NAMALWA (cell line): ENCODE measurements at regions not wholly inside any gene's neighbourhood (a gene's known extent, or its start where the extent isn't known, plus 50 kb on each side); places are given as distances from the start of the nearest gene placed in this dataset.
"Not testable (repeated sequence)": the region's sequence is repeated elsewhere in the genome, so short reads cannot be mapped to it uniquely, and the experiment has no call there.

Experiments
- DNase-seq: peaks from one replicate; pipeline ENCODE4 v3.0.0-alpha.2; 2015; ENCODE audit warnings: low spot score

DNA sequence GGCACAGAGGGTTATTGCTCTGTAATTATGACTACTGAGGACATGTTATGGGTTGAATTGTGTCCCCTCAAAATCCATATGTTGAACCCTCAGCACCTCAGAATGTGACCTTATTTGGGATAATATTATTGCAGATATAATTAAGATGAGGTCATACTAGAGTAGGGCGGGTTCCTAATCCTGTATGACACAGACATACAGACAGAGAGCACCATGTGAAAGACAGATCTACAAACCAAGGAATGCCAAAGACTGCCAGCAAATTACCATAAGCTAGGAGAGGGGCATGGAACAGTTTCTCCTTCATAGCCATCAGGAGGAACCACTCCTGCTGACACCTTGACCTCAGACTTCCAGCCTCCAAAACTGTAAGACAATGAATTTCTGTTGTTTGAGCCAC lies 115.2 kb upstream of the OTUD4 start:
- DNase-seq: no peak

DNA sequence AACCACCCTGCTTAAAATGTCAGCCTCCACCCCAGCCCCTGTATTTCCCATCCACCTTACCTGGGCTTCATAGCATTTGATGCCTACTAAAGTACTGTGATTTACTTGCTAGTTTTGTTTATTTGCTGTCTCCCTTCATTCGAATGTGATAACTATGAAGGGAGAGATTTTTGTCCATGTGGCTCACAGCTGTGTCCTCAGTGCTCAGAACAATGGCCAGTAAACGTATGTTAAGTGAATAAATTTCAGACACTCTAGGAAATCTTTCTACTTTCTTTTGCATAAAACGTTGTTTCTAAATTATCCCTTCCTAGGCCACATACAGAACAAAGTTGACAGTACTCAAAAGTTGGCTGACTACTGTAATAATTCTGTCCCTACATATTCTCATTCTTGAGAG lies 114.7 kb upstream of the OTUD4 start:
- DNase-seq: no peak

DNA sequence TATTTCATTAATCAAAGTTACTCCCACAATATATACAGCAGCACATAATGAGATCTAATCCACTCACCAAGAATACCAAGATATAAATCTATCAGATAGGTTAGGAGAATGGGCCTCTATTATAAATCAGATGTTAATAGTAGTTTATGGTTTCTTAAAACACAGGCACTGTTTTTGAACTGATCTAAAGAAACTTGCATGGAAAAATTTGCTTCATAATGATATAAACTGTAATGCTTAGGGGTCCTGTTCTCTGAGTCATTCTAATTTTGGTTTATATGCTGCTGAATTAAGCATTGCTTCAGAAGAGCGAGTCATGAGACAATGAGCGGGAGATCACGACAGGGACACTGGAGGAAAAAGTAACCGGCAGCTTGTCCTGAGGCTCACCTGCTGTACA lies 113.3 kb upstream of the OTUD4 start:
- DNase-seq: no peak

DNA sequence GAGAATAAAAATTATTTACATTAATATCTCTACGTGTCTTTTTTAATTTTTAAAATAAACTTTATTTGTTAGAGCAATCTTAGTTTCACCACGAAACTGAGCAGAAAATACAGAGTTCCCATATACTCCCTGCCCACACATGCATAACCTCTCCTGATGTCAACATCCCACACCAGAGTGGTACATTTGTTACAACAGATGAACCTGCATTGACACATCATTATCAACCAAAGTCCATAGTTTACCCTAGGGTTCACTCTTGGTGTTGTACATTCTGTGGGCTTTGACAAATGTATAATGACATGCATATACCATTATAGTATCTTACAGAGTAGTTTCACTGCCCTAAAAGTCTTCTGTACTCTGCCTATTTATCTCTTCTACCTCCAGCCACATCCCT lies 110.6 kb upstream of the OTUD4 start:
- DNase-seq: no peak

DNA sequence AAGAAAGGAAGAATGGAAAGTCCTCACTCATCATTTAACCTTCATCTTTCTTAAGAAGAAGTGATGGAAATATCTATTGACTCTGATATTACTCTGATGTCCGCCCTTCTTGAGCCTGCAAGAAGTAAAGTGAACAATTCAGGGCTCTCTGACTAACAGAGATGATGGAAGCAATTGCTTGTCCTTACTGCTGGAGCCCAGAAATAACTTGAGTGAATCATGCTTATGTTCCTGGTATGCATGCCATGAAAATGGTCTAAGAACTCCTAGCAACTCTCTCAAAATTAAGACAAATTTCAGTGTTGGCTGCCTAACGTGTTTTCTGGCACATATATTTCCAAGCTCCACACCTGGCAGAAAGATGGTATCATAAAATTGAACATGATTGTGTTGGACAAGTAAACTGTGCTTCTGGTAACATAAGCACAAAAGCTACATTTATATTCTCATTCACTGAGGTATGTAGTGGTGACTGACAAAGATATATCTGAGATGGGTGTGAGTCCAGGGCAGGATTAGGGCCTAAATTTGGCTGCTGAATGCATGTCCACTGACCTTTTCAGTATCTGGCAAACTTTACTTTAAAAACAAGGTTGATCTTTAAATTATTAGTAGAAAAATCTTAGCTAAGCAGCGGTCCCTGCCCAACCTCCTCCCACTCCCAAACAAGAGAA lies 109.2 kb upstream of the OTUD4 start:
- no peak for DNase-seq

DNA sequence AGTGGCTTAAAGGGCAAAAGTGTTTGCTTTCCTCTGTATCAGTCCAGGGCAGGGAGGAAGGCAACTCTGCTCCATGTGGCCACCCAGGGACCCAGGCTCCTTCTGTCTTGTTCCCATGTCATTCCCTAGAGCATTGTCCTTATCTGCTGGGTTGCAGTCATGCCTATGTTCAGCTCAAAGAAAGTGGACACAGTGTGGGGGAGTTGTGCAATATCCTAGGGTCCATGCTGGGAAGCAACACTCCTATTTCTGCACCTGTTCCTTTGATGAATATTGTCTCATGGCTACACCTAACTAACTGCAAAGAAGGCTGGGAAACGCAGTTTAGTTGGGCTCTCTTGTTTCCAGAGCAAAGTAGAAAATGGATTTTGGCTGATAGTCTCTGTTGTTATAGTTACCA lies 107.0 kb upstream of the OTUD4 start:
- DNase-seq: no peak

DNA sequence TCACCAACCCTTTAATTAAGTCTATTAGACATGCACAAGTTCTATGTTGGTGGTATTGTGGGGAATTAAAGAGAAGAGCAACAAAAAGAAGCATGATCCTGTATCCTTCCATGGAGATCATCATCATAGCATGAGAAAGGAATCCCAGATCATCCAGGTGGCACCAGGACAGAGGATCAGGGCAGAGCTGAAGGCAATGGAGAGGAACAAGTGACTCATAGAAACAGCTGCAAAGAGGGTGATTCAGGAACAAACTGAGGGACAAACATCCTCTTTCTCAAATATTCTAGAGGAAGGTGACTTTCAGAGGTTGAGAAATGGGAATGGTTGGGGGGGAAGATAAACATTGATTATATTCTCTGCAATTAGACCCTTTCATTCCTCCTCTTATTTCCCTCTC lies 105.5 kb upstream of the OTUD4 start:
- DNase-seq: no peak

DNA sequence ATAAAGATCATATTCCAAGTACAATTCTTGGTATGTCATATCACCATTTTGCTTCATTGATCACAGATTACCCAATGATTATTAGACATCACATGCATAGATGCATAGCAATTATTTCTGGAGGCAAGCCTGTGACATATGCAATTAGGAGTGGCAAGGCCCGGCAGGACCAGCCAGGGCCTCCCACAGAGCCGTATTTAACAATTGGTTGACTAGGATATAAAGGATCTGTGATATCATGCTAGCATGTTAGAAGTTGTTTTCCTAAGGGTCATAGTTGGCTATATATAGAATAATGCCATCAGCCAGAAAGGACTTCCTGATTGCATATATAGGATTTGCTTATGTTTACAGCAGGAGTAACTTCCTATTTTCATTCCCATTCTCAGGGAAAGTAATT lies 103.5 kb upstream of the OTUD4 start:
- DNase-seq: no peak

DNA sequence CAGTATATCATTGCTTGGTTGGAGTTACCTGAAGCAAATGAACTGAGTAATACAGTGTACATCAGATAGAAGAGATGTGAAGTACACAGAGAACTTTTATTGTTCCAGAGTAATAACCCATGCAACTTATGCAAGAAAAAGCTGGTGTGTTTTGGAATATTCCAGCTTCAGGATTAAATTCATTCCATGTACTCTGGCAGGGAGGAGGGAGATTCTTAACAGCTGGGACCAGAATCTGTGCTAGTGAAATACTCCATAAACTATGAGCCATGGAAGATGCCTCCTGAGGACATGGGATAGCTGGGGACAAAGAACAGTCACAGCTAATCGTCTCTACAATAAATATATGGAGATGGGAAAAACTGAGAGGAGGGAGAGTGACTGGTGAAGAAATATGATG lies 101.6 kb upstream of the OTUD4 start:
- DNase-seq: no peak

DNA sequence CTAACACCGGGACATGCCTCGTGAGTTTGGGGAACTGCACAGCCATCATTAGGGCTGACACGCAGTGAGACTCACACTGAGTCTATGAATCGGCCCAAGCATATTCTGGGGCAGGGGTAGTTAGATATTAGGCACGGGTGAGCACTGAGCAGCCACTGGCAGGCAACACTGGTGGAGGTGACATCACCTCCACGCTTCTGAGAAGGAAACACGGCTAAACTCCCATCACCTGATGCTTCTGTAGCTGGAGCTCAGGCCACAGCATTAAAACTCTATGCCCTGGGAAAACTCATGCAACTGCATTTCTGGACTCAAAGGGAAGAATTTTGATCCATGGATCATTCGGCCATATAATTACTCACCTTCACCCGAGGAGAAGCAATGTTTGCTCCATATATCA lies 100.8 kb upstream of the OTUD4 start:
- DNase-seq: no peak

DNA sequence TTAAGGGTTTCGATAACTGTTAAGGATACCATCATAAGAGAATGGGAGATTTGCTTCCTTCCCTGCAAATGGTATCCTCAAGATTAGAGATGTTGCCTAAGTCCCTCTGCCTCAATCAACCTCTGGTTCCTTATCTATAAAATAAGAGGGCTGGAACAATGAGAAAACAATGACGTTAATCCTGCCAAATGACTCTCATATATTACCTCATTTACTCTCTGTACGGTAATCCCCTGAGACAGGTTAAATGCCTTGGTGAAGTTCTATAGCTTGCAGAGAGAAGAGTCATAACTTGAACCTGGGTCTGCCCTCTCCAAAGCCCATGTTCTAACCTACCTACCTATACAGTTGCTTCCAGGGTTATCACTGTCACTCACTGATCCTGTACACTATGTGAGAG lies 100.2 kb upstream of the OTUD4 start:
- no peak for DNase-seq

DNA sequence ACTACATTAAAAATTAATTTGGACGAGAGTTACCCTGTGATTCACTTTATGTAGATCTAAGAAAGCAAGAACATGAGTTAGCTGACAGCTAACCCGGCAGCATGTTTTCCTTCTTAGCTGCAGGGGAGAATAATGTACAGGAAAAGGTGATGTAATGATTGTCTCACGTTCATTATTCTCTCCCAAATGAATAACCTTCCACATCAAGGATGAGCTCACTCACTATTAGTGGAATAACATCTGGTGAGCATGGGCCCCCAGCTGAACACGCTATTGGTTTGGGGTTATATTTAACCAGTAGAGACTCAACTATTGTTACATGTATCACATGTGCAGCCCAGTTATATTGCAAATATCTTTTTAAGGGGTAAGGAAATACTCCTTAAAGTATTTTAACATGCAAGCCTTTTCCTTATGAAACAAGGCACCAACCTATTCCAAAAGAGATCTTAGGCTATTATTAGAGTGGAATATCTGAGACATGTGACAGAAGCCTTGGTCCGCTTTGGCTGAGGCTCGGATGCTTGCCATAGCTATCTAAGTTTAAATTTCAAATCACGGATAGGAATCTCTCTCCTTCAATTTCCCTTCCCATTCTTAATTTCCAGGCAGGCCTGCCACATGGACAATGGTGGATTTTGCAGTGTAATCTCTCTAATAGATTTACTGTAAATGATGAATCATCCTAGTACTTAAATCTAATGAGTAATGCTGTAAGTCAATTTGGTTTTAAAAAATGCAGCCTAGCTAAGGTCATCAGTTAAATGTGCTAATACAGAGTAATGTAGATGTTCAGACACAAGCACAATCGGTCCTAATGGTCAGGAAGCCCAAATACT lies 99.0 kb upstream of the OTUD4 start:
- DNase-seq: no peak

DNA sequence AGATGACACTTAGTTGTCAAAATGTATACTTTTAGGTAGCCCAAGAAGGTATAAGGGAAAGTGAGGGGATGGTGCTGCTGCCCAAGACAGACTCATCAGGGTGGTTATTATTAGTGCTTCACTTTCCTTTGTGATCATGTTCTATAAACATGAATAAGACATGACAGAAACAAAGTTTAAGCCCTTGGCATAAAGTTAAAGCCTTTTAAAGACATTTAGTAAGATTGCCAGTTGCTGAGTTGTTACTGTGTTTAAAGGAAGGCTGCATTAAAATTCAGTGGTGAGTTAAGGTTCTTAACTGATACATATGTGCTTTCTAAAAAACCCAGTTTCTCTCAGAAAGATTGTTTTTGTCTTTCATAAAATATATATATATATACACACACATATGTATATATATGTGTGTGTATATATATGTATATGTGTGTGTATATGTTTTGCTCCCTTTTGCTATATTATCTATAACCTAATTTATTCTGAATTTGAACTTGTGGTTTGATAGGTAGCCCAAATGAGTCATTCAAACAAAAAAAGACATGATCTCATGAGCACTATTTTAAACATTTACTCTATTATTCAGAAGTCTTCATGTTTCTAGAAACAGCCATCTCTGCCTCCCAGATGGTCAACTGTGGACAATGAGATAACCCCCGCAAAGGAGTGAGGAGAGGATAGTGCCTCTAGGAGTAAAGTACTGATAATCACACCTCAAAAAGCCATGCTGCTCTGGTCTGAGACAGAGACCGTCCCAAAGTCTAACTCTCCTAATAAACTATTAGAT lies 98.1 kb upstream of the OTUD4 start:
- no peak for DNase-seq

DNA sequence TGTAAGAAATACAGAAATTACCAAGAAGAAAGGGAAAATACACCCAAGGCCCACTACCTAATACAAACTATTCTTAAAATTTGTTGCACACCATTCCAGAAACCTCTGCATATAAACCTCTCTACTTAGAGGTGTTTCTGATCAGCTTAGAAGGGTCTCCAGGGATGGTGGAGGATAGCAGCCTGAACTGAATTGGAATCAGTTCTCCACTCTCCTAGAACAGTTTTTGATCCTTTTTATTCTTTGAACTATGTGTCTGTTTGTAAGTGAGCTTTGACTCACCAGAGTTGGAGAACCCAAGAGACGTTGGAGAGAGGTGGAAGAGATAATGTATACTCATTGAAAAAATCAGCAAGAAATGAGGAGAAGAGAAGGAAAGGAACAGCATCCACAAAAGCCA lies 96.6 kb upstream of the OTUD4 start:
- no peak for DNase-seq

DNA sequence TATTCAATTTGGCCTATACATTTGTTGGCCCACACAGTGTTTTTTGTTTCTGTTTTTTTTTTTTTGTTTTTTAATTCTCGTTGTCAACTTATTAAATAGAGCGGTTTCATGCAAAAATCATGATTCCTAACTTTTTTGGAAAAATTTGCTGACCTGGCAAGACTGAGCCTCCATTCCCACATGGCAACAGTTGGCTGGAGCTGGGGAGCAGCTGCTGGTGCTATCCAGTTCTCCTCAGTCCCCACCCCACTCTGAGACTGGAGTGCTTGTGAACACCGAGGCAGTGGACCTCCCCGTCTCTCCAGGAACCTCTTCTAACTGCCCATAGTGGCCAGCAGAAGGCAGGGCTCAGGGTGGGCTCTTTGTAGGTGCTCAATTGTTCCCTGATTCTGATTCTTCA lies 95.7 kb upstream of the OTUD4 start:
- no peak for DNase-seq

DNA sequence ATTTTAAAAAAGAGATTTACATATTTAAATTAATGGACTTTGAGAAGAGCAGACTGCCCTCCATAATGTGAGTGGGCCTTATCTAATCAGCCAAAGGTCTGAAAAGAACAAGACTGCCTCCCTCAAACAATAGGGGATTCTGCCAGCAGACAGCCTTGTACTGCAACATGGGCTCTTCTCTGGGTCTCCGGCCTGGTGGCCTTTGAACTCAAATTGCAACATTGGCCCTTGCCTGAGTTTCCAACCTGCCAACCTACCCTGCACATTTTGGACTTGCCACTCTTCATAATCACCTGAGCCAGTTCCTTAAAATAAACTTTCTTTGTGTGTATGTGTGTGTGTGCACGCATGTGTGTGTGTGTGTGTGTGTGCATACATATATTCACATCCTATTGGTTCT lies 90.8 kb upstream of the OTUD4 start:
- DNase-seq: no peak

DNA sequence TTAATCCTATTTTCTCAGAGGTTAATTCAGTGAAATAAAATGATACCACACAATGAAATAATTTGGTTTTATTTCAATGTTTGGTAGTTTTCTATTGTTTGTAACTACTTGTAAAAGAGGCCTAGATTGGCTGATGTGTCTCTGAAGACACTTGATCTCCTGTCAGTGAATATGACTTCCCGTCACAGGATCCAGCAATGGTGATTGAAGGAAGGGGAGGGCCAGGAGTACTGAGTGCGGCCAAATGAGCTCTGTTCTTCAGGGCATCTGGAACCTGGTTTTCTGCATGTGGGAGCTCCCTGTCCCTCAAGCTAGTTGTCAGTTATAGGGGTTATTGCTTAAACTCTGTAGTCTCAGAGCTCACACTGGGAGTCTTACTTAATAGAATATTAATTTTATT lies 86.5 kb upstream of the OTUD4 start:
- no peak for DNase-seq

DNA sequence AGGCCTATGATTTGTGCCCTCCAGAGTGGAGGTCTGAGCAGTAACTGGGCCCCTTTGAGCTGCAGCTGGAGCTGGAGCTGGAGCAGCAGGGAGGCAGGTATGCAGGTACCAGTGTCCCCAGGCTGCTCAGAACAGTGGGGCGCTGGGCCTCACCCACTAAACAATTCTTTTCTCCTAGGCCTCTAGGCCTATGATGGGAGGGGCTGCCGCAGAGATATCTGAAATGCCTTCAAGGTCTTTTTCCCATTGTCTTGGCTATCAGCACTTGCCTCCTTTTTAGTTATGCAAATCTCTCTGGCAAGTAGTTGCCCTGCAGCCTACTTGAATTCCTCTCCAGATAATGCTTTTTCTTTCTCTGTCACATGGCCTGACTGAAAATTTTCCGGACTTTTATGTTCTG lies 79.7 kb upstream of the OTUD4 start:
- DNase-seq: no peak

DNA sequence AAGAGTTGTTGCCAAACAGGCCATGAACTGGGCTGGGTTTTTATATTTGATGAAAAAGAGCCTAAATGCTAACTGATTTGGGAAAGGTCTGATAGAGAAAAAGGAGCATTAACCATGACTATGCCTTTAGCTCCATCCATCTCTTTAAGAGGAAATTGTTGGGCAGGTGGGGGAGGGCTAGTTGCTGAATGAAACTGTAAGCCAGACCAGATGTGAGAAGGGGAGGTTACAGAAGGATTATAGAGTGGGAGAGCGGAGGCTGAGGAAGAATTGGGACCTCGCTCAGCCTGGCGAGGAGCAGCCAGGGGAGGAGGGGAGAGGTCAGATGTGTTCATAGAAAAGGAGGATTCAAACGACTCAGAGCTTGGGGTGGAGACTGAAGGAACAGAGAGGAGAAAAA lies 74.9 kb upstream of the OTUD4 start:
- DNase-seq: not testable (repeated sequence)

DNA sequence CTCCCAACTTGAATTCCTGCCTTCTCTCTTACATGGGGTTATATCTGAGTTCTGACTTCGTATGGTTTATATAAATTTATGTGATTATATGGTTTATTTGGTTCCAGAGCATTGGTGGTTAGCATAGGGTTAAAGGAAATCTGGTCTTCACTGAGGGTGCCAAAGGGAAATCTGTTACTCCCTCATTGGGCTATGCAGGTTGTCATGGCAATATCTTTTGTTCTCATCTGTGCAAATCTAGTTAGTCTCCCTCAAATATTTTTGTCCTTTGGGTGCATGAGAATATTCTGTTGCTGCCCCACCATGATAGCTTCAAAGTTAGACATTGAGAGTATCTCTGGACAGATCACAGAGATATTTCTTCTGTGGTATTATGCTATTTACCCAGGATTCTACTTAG lies 71.8 kb upstream of the OTUD4 start:
- no peak for DNase-seq

DNA sequence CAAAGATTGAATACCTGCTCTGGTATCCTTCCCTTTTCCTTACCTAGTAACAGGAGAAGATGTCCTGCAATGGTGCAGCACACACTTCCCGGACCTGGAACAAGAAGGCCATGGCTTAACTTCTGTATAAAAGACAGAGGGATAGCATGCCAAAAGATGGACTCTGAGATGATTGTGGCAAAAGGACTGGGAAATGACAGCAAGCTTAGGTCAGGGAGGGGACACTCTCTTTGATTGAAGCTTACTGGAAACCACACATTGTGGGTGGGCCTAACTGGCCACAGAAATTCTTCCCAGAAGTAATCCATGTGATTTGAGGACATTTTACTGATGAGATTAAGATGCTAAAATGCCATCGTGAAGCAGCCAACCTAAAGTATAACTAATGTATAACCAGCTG lies 71.0 kb upstream of the OTUD4 start:
- no peak for DNase-seq

DNA sequence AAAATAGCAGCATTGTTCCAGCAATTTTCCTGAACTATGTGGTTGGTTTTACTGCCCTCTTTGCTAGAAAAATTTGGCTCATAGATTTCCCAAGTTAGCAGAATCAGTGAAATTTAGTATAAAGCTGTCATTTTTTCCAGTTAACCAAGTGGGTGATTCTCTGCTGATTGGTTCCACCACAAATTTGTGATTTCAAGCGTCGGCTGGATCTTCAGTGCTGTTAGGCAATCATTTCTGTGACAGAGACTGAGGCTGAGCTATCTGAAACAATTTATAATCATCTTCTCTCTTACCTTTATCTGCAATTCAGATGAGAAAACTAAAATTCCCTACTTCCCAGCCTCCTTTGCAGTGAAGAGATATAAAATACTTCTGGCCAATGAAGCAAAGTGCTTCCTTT lies 68.6 kb upstream of the OTUD4 start:
- DNase-seq: no peak

DNA sequence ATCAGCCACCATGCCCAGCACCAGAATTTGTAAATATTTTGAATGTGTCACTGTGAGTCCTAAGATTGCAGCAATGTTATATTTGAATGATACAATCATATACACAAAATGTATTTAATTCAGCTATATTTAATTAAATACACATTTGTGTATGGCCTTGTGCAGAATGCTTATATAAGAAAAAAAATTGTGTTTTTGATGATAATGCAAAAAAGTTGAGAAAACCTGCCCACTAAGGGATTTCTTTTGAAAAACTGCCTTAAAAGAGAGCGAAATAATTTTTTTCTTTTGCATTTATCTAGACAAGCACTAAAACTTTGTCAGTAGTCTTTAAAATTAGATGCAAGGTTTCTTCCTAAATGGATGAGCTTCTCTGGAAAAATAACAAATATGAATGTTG lies 68.1 kb upstream of the OTUD4 start:
- DNase-seq: no peak
